ENCODE measurements at regions not wholly inside any gene's neighbourhood (a gene's known extent, or its start where the extent isn't known, plus 50 kb on each side); places are given as distances from the start of the nearest gene placed in this dataset.

DNA sequence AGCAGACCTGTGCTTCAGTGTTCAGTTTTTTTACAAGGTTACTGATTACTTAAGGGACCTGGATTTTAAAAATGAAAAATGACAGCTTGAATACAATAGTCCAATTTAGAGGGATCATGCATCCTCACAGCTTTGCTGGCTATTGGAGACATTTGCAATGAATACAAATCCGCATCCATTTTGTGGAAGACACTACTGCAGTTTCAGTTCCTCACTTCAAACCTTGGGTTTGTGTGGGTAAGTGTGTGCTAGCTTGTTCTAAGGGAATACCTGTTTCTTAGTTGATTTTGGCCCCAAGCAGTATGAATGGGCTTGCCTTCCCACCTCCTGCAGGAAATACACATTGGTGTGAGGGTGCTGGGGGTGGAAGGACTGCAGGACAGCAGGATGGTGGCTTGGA lies 222.4 kb downstream of the OLFM4 start:
- Histone ChIP-seq H3K9me3 (ENCODE audit: control insufficient read depth, insufficient read depth, low read length) (no peaks in the 10 kb centered on the region), H3K9ac (ENCODE audit: low read depth, low read length) (no peak overlapping the region)

GRCh38 chr13:53254500-53254899 lies 225.9 kb downstream of the OLFM4 start:
- Histone ChIP-seq H3K27me3 (ENCODE audit: control insufficient read depth, insufficient read depth, low read length) (peaks cover 2% of the 10 kb centered on the region), H3K9ac (ENCODE audit: low read depth, low read length) (no peak overlapping the region)

More for the DNA sequence above, 222.4 kb downstream of the OLFM4 start:
- H3K36me3 ChIP-seq (ENCODE audit: control insufficient read depth, insufficient read depth, low read length), result no peaks in the 10 kb centered on the region
- no peak overlapping the region for H3K4me3 ChIP-seq (ENCODE audit: low read depth, low read length)
- peaks cover under 1% of the 10 kb centered on the region for H3K27me3 ChIP-seq (ENCODE audit: control insufficient read depth, insufficient read depth, low read length)
- no peaks in the 10 kb centered on the region for H3K4me1 ChIP-seq (ENCODE audit: control insufficient read depth, insufficient read depth, low read length)

GRCh38 chr13:53255795-53256194 lies 227.2 kb downstream of the OLFM4 start:
- H3K36me3 ChIP-seq (ENCODE audit: control insufficient read depth, insufficient read depth, low read length), result no peaks in the 10 kb centered on the region
- no peaks in the 10 kb centered on the region for H3K9me3 ChIP-seq (ENCODE audit: control insufficient read depth, insufficient read depth, low read length)
- H3K4me1 ChIP-seq (ENCODE audit: control insufficient read depth, insufficient read depth, low read length), result peaks cover 2% of the 10 kb centered on the region
- no peak overlapping the region for H3K9ac ChIP-seq (ENCODE audit: low read depth, low read length)
- H3K4me3 ChIP-seq (ENCODE audit: low read depth, low read length), result no peak overlapping the region
- H3K27me3 ChIP-seq (ENCODE audit: control insufficient read depth, insufficient read depth, low read length), result peaks cover 2% of the 10 kb centered on the region

More at GRCh38 chr13:53254500-53254899, 225.9 kb downstream of the OLFM4 start:
- H3K4me1 ChIP-seq (ENCODE audit: control insufficient read depth, insufficient read depth, low read length), result no peaks in the 10 kb centered on the region
- H3K9me3 ChIP-seq (ENCODE audit: control insufficient read depth, insufficient read depth, low read length), result no peaks in the 10 kb centered on the region
- no peaks in the 10 kb centered on the region for H3K36me3 ChIP-seq (ENCODE audit: control insufficient read depth, insufficient read depth, low read length)
- H3K4me3 ChIP-seq (ENCODE audit: low read depth, low read length), result no peak overlapping the region

GRCh38 chr13:53260594-53260993 lies 232.0 kb downstream of the OLFM4 start:
- Histone ChIP-seq H3K9me3 (ENCODE audit: control insufficient read depth, insufficient read depth, low read length) (no peaks in the 10 kb centered on the region), H3K4me1 (ENCODE audit: control insufficient read depth, insufficient read depth, low read length) (peaks cover 2% of the 10 kb centered on the region), H3K27me3 (ENCODE audit: control insufficient read depth, insufficient read depth, low read length) (peaks cover 8% of the 10 kb centered on the region), H3K4me3 (ENCODE audit: low read depth, low read length) (no peak overlapping the region), H3K36me3 (ENCODE audit: control insufficient read depth, insufficient read depth, low read length) (no peaks in the 10 kb centered on the region), H3K9ac (ENCODE audit: low read depth, low read length) (no peak overlapping the region)

GRCh38 chr13:53264751-53265385 lies 236.3 kb downstream of the OLFM4 start:
- Histone ChIP-seq H3K27me3 (ENCODE audit: control insufficient read depth, insufficient read depth, low read length) (peaks cover 8% of the 10 kb centered on the region), H3K36me3 (ENCODE audit: control insufficient read depth, insufficient read depth, low read length) (no peaks in the 10 kb centered on the region), H3K4me1 (ENCODE audit: control insufficient read depth, insufficient read depth, low read length) (peaks cover 2% of the 10 kb centered on the region), H3K9me3 (ENCODE audit: control insufficient read depth, insufficient read depth, low read length) (no peaks in the 10 kb centered on the region), H3K4me3 (ENCODE audit: low read depth, low read length) (no peak overlapping the region), H3K9ac (ENCODE audit: low read depth, low read length) (no peak overlapping the region)

- Histone ChIP-seq H3K27me3 (ENCODE audit: control insufficient read depth, insufficient read depth, low read length) (peaks cover 27% of the 10 kb centered on the region), H3K9ac (ENCODE audit: low read depth, low read length) (no peak overlapping the region), H3K36me3 (ENCODE audit: control insufficient read depth, insufficient read depth, low read length) (no peaks in the 10 kb centered on the region), H3K4me3 (ENCODE audit: low read depth, low read length) (no peak overlapping the region), H3K4me1 (ENCODE audit: control insufficient read depth, insufficient read depth, low read length) (no peaks in the 10 kb centered on the region), H3K9me3 (ENCODE audit: control insufficient read depth, insufficient read depth, low read length) (no peaks in the 10 kb centered on the region)
Measured at GRCh38 chr13:53266757-53267156, 238.1 kb downstream of the OLFM4 start.

DNA sequence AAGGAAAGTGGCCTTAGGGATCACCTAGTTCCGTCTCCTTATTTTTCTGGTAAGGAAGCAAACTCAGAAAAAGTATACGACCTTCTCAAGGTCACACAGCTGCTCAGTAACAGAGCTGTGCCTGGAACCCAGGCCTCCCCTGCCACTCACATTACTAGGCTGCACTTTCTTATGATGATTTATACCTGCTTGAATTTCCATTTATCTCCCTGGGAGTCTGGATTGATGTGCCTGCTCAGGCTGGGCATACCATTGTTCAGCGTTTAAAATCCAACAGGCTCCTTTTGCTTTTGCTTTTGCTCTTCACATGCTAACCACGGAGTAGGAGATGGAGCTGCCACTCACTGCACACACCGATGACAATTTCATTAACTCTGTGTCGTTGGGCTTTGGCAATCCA lies 241.0 kb downstream of the OLFM4 start:
- no peak overlapping the region for H3K9ac ChIP-seq (ENCODE audit: low read depth, low read length)
- no peaks in the 10 kb centered on the region for H3K9me3 ChIP-seq (ENCODE audit: control insufficient read depth, insufficient read depth, low read length)
- H3K27me3 ChIP-seq (ENCODE audit: control insufficient read depth, insufficient read depth, low read length), result peaks cover 50% of the 10 kb centered on the region
- H3K4me3 ChIP-seq (ENCODE audit: low read depth, low read length), result no peak overlapping the region
- no peaks in the 10 kb centered on the region for H3K36me3 ChIP-seq (ENCODE audit: control insufficient read depth, insufficient read depth, low read length)
- H3K4me1 ChIP-seq (ENCODE audit: control insufficient read depth, insufficient read depth, low read length), result no peaks in the 10 kb centered on the region

DNA sequence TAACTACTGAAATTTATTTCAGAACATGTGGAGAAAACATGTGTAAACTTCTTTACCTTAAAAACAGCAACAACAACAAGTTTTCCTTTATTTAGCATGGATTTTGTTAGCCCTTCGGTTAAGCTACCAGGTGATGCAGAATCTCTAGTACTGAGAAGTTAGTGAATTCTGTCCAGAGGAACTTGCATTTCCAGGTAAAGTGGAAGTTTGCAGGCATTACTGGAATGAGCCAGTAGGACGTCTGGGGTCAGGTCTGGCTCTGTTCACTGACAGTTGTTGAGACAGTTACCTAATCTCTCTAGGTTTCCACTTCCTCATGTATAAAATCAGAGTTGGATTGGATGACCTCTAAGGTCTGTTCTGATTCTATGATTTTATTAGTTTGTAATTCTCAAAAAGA lies 244.3 kb downstream of the OLFM4 start:
- Histone ChIP-seq H3K27me3 (ENCODE audit: control insufficient read depth, insufficient read depth, low read length) (peaks cover 73% of the 10 kb centered on the region), H3K4me3 (ENCODE audit: low read depth, low read length) (no peak overlapping the region), H3K9me3 (ENCODE audit: control insufficient read depth, insufficient read depth, low read length) (no peaks in the 10 kb centered on the region), H3K4me1 (ENCODE audit: control insufficient read depth, insufficient read depth, low read length) (peaks cover 15% of the 10 kb centered on the region), H3K9ac (ENCODE audit: low read depth, low read length) (no peak overlapping the region), H3K36me3 (ENCODE audit: control insufficient read depth, insufficient read depth, low read length) (no peaks in the 10 kb centered on the region)

DNA sequence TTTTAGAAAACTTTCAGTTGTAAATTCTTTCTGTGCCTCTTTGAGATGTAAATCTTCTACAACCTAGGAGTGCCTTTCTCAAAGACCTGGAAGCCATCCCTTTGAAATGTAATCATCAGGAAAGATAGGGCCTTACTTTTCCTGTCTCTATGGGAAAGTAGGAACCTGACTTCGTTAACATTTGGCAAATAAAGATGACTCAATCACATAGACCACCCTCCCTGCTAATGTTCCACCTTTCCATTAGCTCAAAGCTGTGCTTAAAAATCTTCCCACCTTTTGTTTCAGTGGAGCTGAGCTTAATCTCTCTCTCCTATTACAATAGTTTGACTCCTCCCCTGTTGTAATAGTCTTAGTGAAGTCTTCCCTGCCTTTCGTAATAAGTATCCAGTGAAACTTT lies 247.7 kb downstream of the OLFM4 start:
- no peaks in the 10 kb centered on the region for H3K9me3 ChIP-seq (ENCODE audit: control insufficient read depth, insufficient read depth, low read length)
- peaks cover 15% of the 10 kb centered on the region for H3K4me1 ChIP-seq (ENCODE audit: control insufficient read depth, insufficient read depth, low read length)
- H3K27me3 ChIP-seq (ENCODE audit: control insufficient read depth, insufficient read depth, low read length), result peaks cover 91% of the 10 kb centered on the region
- H3K9ac ChIP-seq (ENCODE audit: low read depth, low read length), result no peak overlapping the region
- no peaks in the 10 kb centered on the region for H3K36me3 ChIP-seq (ENCODE audit: control insufficient read depth, insufficient read depth, low read length)
- no peak overlapping the region for H3K4me3 ChIP-seq (ENCODE audit: low read depth, low read length)

DNA sequence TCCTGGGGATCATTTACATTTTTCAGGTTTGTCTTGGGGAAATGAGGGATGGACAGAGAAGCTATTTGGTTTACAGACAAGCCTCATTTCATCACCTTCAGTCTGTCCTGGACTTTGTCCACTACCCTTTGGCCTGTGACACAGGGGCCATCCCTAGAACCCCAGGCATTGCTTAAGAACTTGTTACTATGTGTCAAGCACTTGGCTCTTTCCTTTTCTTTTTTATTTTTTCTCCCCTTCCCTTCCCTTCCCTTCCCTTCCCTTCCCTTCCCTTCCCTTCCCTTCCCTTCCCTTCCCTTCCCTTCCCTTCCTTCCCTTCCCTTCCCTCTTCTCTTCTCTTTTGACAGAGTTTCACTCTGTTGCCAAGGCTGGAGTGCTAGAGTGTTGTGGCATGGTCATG lies 253.1 kb downstream of the OLFM4 start:
- Histone ChIP-seq H3K4me3 (ENCODE audit: low read depth, low read length) (no peak overlapping the region), H3K36me3 (ENCODE audit: control insufficient read depth, insufficient read depth, low read length) (no peaks in the 10 kb centered on the region), H3K9me3 (ENCODE audit: control insufficient read depth, insufficient read depth, low read length) (no peaks in the 10 kb centered on the region), H3K9ac (ENCODE audit: low read depth, low read length) (no peak overlapping the region), H3K4me1 (ENCODE audit: control insufficient read depth, insufficient read depth, low read length) (peaks cover 4% of the 10 kb centered on the region), H3K27me3 (ENCODE audit: control insufficient read depth, insufficient read depth, low read length) (peaks cover 97% of the 10 kb centered on the region)

- no peaks in the 10 kb centered on the region for H3K9me3 ChIP-seq (ENCODE audit: control insufficient read depth, insufficient read depth, low read length)
- no peaks in the 10 kb centered on the region for H3K36me3 ChIP-seq (ENCODE audit: control insufficient read depth, insufficient read depth, low read length)
- H3K27me3 ChIP-seq (ENCODE audit: control insufficient read depth, insufficient read depth, low read length), result peaks cover 58% of the 10 kb centered on the region
- H3K4me1 ChIP-seq (ENCODE audit: control insufficient read depth, insufficient read depth, low read length), result no peaks in the 10 kb centered on the region
- H3K9ac ChIP-seq (ENCODE audit: low read depth, low read length), result no peak overlapping the region
- no peak overlapping the region for H3K4me3 ChIP-seq (ENCODE audit: low read depth, low read length)
Measured at GRCh38 chr13:53285896-53286430, 257.4 kb downstream of the OLFM4 start.

- no peak overlapping the region for H3K9ac ChIP-seq (ENCODE audit: low read depth, low read length)
- H3K9me3 ChIP-seq (ENCODE audit: control insufficient read depth, insufficient read depth, low read length), result no peaks in the 10 kb centered on the region
- H3K4me1 ChIP-seq (ENCODE audit: control insufficient read depth, insufficient read depth, low read length), result peaks cover 23% of the 10 kb centered on the region
- no peak overlapping the region for H3K4me3 ChIP-seq (ENCODE audit: low read depth, low read length)
- no peaks in the 10 kb centered on the region for H3K27me3 ChIP-seq (ENCODE audit: control insufficient read depth, insufficient read depth, low read length)
- H3K36me3 ChIP-seq (ENCODE audit: control insufficient read depth, insufficient read depth, low read length), result no peaks in the 10 kb centered on the region
Measured at GRCh38 chr13:53298396-53298795, 269.8 kb downstream of the OLFM4 start.
